SK-N-MC (cell line): ENCODE measurements at regions not wholly inside any gene's neighbourhood (a gene's known extent, or its start where the extent isn't known, plus 50 kb on each side); places are given as distances from the start of the nearest gene placed in this dataset.

Experiments used
- EZH2 ChIP-seq: fragments of 200-600 bp; sonication (generic); IDR thresholded peaks from one replicate; pipeline ENCODE4 v1.6.1; 2017; ENCODE audit warnings: antibody characterized with exemption
- POLR2AphosphoS5 ChIP-seq: IDR thresholded peaks from 2 replicates; pipeline ENCODE4 v1.6.1; 2012; ENCODE audit warnings: mild to moderate bottlenecking, low read depth, low read length, borderline replicate concordance

DNA sequence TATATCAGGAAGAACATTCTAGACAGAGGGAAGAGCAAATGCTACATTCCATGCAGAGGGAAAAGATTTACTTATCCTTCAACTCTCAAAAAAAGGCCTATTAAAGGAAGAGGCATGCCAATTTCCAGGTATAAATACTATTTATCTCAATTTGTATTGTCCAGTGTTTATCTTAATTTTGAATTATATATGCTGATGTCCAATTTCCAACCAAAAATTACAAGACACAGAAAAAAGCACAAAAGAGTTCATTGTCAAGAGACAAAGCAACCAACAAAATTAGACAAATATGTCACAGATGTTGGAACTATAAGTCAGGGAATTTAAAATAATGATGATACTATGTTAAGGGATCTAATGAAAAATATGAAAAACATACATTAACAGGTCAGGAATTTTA lies 286.6 kb upstream of the SFSWAP start:
- no peak for TF ChIP-seq EZH2
- no peak for TF ChIP-seq POLR2AphosphoS5
